Ectodermal cell (in vitro differentiated cells): ENCODE measurements at regions not wholly inside any gene's neighbourhood (a gene's known extent, or its start where the extent isn't known, plus 50 kb on each side); places are given as distances from the start of the nearest gene placed in this dataset.

Experiments used
- H3K27ac ChIP-seq: 2 replicates; pipeline ENCODE4 v1.7.0; 2013; ENCODE audit warnings: mild to moderate bottlenecking, low read depth, low read length; ENCODE audit not compliant: insufficient read depth, poor library complexity, severe bottlenecking
- H3K27me3 ChIP-seq: 2 replicates; pipeline ENCODE4 v1.7.0; 2013; ENCODE audit warnings: mild to moderate bottlenecking, low read length; ENCODE audit not compliant: insufficient read depth, control insufficient read depth, poor library complexity, severe bottlenecking
- H3K36me3 ChIP-seq: one replicate; pipeline ENCODE4 v1.7.0; 2013; ENCODE audit warnings: low read length; ENCODE audit not compliant: control insufficient read depth, insufficient read depth
- H3K4me1 ChIP-seq: one replicate; pipeline ENCODE4 v1.7.0; 2013; ENCODE audit warnings: low read length; ENCODE audit not compliant: control insufficient read depth, insufficient read depth
- H3K4me3 ChIP-seq: 2 replicates; pipeline ENCODE4 v1.7.0; 2013; ENCODE audit warnings: low read depth, low read length, control low read depth; ENCODE audit not compliant: insufficient read depth
- H3K9me3 ChIP-seq: 2 replicates; pipeline ENCODE4 v1.7.0; 2013; ENCODE audit warnings: mild to moderate bottlenecking, low read length, moderate library complexity; ENCODE audit not compliant: control insufficient read depth
- WGBS, 2 experiments: methylation state at CpG; one replicate each; pipeline ENCODE4 v1.1.7; 2013; ENCODE audit warnings: missing lambda C conversion rate in 2 of 2; 5-methylcytosine and 5-hydroxymethylcytosine counted together

DNA sequence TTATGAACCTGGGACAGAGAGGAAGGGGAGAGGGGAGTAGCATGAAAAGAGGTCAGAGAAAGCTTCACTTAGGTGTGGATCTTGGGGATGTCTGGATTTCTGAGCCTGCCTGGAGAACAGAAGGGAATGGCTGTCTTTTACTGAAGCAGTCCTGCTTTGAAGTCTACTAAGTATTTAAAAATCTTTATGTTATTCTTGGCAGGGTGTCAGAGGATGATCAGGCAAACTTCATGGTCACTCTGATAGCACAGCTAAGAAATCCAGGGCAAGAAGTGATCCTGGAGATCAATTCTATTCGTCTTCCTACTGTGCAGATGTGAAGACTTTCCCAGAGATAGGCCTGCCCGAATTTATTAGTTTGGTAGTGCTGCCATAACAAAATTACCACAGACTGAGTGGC lies 464.4 kb upstream of the BOD1L1 start:
- Histone ChIP-seq H3K27ac (no peak overlapping the region), H3K9me3 (no peaks in the 10 kb centered on the region), H3K27me3 (no peaks in the 10 kb centered on the region), H3K36me3 (no peaks in the 10 kb centered on the region), H3K4me3 (no peak overlapping the region), H3K4me1 (no peaks in the 10 kb centered on the region)
- WGBS, 2 experiments, result 89 to 93% methylated on average over 2 of the region's 2 CpGs

DNA sequence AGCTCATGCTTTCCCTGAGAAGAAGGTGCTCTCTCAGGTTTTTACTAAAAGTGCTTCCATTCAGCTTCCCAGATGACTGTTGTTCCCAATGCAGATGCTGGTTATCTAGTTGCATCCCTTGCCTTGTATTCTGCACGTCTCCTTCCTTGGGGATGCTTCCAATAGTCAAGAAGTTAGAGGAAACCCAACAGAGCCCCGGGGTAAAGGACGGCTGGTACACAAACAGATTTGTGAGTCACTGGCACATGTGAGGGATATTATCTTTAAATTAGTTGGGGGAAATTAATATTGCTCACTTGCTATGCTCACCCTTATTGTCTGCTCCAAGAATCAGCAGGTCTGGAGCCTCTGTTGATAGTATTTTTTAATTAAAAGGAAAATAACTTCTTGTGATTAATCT lies 465.2 kb upstream of the BOD1L1 start:
- H3K4me3 ChIP-seq, result no peak overlapping the region
- no peaks in the 10 kb centered on the region for H3K9me3 ChIP-seq
- H3K27ac ChIP-seq, result no peak overlapping the region
- no peaks in the 10 kb centered on the region for H3K4me1 ChIP-seq
- no peaks in the 10 kb centered on the region for H3K27me3 ChIP-seq
- H3K36me3 ChIP-seq, result no peaks in the 10 kb centered on the region
- WGBS, 2 experiments, result 93% methylated on average over 3 of the region's 3 CpGs

DNA sequence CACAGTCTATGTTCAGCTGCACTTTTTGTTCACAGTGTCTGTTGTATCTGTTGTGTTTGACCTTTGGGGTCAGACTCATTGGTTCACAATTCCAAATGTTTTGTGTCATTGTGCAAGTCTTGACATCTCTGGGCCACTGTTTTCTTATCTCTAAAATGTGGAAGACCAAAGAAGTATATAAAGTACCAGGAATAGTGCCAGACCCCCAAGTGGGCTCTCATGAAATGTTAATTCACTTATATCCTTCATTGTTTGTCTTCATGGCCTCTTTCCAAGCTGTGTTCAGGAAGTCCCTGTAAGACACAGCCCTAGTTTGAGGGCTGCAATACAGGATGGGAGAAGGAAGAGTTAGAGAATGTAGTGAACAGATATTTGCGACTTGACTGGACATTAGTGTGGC lies 468.3 kb upstream of the BOD1L1 start:
- Histone ChIP-seq H3K9me3 (no peaks in the 10 kb centered on the region), H3K36me3 (no peaks in the 10 kb centered on the region), H3K27me3 (no peaks in the 10 kb centered on the region), H3K27ac (no peak overlapping the region), H3K4me1 (no peaks in the 10 kb centered on the region), H3K4me3 (no peak overlapping the region)
- WGBS, 2 experiments, result 95 to 100% methylated on average over 1 of the region's 1 CpG

DNA sequence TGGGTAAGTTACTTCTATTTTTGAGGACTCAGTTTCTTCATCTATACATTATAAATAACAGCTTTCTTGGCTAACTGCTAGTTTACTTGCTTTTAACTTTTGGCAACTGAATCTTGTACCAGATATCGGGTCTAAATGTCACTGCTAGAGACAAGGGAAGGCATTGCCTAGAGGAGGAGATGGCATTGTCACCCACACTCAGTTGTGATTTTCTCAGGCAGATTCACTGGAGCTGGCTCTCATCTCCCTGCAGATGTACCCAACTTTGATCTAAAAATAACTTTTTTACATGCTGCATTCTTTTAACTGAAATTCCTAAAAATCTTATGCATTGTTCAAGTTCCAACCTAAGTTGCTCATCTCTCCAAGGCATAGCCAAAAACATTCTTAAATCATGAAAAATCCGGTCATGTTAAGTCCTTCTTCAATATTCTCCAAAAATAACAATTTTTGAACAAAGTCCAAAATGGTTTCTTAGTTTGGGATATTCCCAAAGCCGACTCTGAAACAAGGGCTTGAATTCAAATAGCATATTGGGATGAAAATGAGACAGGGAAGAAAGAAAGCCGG lies 469.0 kb upstream of the BOD1L1 start:
- Histone ChIP-seq H3K27ac (no peak overlapping the region), H3K36me3 (no peaks in the 10 kb centered on the region), H3K4me3 (no peak overlapping the region), H3K4me1 (no peaks in the 10 kb centered on the region), H3K27me3 (no peaks in the 10 kb centered on the region), H3K9me3 (no peaks in the 10 kb centered on the region)
- 92 to 95% methylated on average over 4 of the region's 4 CpGs for WGBS, 2 experiments

DNA sequence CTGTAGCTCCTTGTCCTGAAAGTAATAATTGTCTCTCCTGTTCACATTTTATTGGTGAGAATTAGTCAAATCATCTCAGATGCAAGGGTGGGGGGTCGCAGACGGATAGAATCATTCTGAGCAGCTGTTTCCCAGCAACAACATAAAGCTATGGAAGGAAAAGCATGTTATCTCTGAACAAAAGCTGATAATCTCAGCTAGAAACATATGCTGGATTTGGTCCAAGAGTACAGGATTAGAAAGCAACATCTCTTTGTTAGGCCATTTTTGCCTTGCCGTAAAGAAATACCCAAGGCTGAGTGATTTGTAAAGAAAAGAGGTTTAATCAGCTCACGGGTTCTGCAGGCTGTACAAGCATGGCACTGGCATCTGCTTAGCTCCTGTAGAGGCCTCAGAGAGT lies 472.8 kb upstream of the BOD1L1 start:
- no peak overlapping the region for H3K27ac ChIP-seq
- no peaks in the 10 kb centered on the region for H3K27me3 ChIP-seq
- no peaks in the 10 kb centered on the region for H3K4me1 ChIP-seq
- 76 to 87% methylated on average over 4 of the region's 4 CpGs for WGBS, 2 experiments
- H3K4me3 ChIP-seq, result no peak overlapping the region
- H3K36me3 ChIP-seq, result no peaks in the 10 kb centered on the region
- H3K9me3 ChIP-seq, result no peaks in the 10 kb centered on the region

DNA sequence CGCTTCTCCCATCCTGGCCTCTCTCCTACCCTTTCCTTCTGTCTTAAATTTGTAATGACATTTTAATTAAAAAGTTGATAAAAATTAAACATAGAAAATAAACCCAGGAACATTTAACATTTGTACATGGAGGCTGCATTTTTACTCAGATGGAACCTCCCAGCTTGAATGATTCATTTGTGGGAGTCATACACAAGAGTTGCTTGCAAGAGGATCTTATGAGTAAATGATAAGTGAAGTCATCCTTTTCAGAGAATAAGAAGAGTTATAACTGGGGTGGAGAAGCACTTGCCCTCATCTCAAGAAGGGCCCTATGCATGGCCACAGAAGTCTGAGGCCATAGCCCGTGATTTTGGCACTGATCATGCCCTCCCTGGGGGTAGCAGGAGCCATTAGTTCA lies 482.9 kb upstream of the BOD1L1 start:
- H3K36me3 ChIP-seq, result no peaks in the 10 kb centered on the region
- H3K27ac ChIP-seq, result no peak overlapping the region
- peaks cover 3% of the 10 kb centered on the region for H3K9me3 ChIP-seq
- no peaks in the 10 kb centered on the region for H3K27me3 ChIP-seq
- WGBS, 2 experiments, result 67 to 97% methylated on average over 1 of the region's 2 CpGs
- no peaks in the 10 kb centered on the region for H3K4me1 ChIP-seq
- H3K4me3 ChIP-seq, result no peak overlapping the region

DNA sequence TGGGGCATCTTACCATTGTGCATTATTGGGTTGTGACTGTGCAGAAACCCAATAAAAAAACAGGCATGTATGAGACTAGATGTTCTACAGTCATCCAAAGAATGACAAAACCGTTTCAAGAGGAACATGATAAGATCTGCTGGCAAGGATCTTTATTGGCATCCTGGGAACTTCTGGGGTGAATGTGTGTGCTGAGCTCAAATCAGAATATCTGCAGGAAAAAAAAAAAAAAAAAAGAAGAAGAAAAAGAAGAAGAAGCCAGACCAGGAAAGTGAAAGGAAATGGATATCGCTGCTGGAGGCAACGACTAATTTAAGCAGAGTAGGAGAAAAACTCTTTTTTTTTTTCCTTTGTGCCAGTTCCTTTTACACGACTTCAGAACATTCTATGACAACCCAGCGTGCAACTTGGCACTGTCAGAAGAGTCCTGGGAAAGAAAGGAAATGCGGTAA lies 484.2 kb upstream of the BOD1L1 start:
- Histone ChIP-seq H3K27ac (no peak overlapping the region), H3K36me3 (no peaks in the 10 kb centered on the region), H3K4me1 (no peaks in the 10 kb centered on the region), H3K4me3 (no peak overlapping the region), H3K9me3 (peaks cover 3% of the 10 kb centered on the region), H3K27me3 (no peaks in the 10 kb centered on the region)
- 87 to 94% methylated on average over 6 of the region's 6 CpGs for WGBS, 2 experiments

DNA sequence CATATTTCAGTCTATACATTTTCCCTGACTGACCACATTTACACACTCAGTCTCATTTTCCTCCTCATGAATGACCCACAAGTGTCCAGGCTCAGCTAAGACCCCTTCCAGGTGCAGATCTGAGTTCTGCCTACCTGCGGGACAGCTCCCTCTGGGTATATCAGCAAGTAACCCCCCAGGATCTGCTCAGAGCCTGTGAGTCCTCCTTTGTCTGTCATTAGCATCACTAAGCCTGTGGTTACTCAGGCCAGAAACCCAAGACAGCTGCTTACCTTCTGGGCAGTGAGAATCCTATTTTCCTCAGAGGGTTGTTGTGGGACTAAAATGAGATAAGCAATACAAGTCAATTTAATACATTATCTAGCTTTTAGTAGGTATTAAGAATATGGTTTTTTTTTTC lies 487.6 kb upstream of the BOD1L1 start:
- WGBS, 2 experiments, result 36 to 60% methylated on average over 1 of the region's 1 CpG
- Histone ChIP-seq H3K27me3 (no peaks in the 10 kb centered on the region), H3K4me3 (no peak overlapping the region), H3K9me3 (no peaks in the 10 kb centered on the region), H3K36me3 (no peaks in the 10 kb centered on the region), H3K27ac (no peak overlapping the region), H3K4me1 (no peaks in the 10 kb centered on the region)

DNA sequence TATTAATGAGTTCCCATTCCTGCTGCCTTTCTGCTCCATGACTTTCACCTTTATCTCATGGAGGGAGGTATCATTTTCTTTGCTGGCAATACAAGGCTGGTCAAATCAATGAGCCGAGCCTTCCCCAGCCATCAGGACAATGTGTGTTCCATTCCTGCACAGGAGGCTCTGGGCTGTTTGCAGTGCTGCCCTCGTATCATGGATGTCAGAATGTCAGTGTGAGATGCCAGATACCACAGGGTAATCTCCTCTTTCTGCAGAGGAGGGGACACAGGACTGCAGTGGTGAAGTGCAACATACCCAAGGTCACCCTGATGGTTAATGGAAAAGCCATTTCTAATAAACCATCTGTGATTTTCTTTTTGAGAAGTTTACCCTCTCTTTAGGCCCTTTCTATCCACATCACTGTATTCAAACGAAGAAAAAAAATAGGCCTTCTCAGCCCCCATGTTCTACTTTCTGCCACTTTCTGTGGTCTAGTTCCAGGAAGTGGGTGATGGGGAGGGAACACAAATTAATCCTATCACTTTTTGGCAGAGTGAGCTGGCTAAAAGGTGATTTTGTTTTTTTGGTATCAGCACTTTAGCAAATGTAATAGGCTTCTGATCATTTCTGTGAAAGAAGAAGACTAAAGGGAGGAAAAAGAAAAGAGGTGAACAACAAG lies 490.2 kb upstream of the BOD1L1 start:
- Histone ChIP-seq H3K4me3 (no peak overlapping the region), H3K36me3 (no peaks in the 10 kb centered on the region), H3K27ac (no peak overlapping the region), H3K9me3 (no peaks in the 10 kb centered on the region), H3K4me1 (no peaks in the 10 kb centered on the region), H3K27me3 (no peaks in the 10 kb centered on the region)
- WGBS, 2 experiments, result 91 to 94% methylated on average over 2 to 3 of the region's 3 CpGs

DNA sequence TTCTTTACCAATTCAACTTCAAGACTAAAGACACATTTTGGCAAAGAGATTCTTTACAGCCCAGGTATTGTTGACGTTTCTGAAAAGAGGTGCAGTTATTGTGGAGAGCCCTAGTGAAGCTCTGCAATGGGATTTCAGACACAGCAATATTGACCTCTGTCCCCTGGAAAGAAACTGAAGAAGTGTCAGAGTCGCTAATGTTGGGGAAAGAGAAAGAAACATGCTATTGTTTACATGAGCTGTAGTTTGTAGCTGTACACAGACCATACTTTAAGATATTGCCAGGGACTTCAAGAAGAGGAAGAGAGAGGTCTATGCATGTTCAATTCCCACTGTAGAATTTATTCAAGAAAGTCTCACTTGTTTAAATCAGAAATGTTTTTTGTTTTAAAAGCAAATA lies 497.3 kb upstream of the BOD1L1 start:
- Histone ChIP-seq H3K36me3 (no peaks in the 10 kb centered on the region), H3K27me3 (no peaks in the 10 kb centered on the region), H3K9me3 (no peaks in the 10 kb centered on the region), H3K27ac (no peak overlapping the region), H3K4me3 (no peak overlapping the region), H3K4me1 (no peaks in the 10 kb centered on the region)
- WGBS, 2 experiments, result 84 to 90% methylated on average over 2 of the region's 2 CpGs
